GM19468 (cell line): ENCODE measurements at regions not wholly inside any gene's neighbourhood (a gene's known extent, or its start where the extent isn't known, plus 50 kb on each side); places are given as distances from the start of the nearest gene placed in this dataset.

Source experiments
- ATAC-seq: cut with Tn5 transposase; IDR thresholded peaks from one replicate; pipeline ENCODE4 v1.9.1; 2021; ENCODE audit warnings: mild to moderate bottlenecking, moderate library complexity, moderate number of reproducible peaks; ENCODE audit not compliant: unreplicated experiment; ENCODE audit errors: extremely low read depth

GRCh38 chr16:49011901-49012300 is 269.7 kb downstream of the CBLN1 start:
- no peak for ATAC-seq

GRCh38 chr16:49010879-49011278 is 270.8 kb downstream of the CBLN1 start:
- ATAC-seq, result no peak

GRCh38 chr16:49010396-49010795 is 271.2 kb downstream of the CBLN1 start:
- ATAC-seq, result no peak

GRCh38 chr16:49009204-49009603 is 272.4 kb downstream of the CBLN1 start:
- ATAC-seq, result no peak

GRCh38 chr16:49003992-49004391 is 277.6 kb downstream of the CBLN1 start:
- no peak for ATAC-seq

GRCh38 chr16:49003022-49003421 is 278.6 kb downstream of the CBLN1 start:
- no peak for ATAC-seq

GRCh38 chr16:49000594-49000993 is 281.0 kb downstream of the CBLN1 start:
- ATAC-seq, result no peak

- ATAC-seq, result no peak
Measured at GRCh38 chr16:48999508-48999907, 282.1 kb downstream of the CBLN1 start.

- no peak for ATAC-seq
Measured at GRCh38 chr16:48999044-48999443, 282.6 kb downstream of the CBLN1 start.

- no peak for ATAC-seq
Measured at GRCh38 chr16:48997946-48998345, 283.7 kb downstream of the CBLN1 start.

GRCh38 chr16:48997081-48997615 is 284.5 kb downstream of the CBLN1 start:
- ATAC-seq, result no peak

- no peak for ATAC-seq
Measured at GRCh38 chr16:48978501-48978900, 303.1 kb downstream of the CBLN1 start.

- ATAC-seq, result no peak
Measured at GRCh38 chr16:48972236-48972635, 309.4 kb downstream of the CBLN1 start.

- no peak for ATAC-seq
Measured at GRCh38 chr16:48971571-48972077, 310.0 kb downstream of the CBLN1 start.

- no peak for ATAC-seq
Measured at GRCh38 chr16:48970216-48970615, 311.4 kb downstream of the CBLN1 start.

GRCh38 chr16:48969611-48970010 is 312.0 kb downstream of the CBLN1 start:
- ATAC-seq, result no peak

- ATAC-seq, result no peak
Measured at GRCh38 chr16:48965386-48965785, 316.3 kb downstream of the CBLN1 start.

- ATAC-seq, result no peak
Measured at GRCh38 chr16:48963901-48964615, 317.6 kb downstream of the CBLN1 start.

- no peak for ATAC-seq
Measured at GRCh38 chr16:48963306-48963705, 318.3 kb downstream of the CBLN1 start.

GRCh38 chr16:48961546-48961945 is 320.1 kb downstream of the CBLN1 start:
- no peak for ATAC-seq

GRCh38 chr16:48960830-48961229 is 320.8 kb downstream of the CBLN1 start:
- ATAC-seq, result no peak

- ATAC-seq, result no peak
Measured at GRCh38 chr16:48959747-48960146, 321.9 kb downstream of the CBLN1 start.
